H1 (cell line): ENCODE measurements at regions not wholly inside any gene's neighbourhood (a gene's known extent, or its start where the extent isn't known, plus 50 kb on each side); places are given as distances from the start of the nearest gene placed in this dataset.

Source experiments
- CTBP2 ChIP-seq: IDR thresholded peaks from 2 replicates; pipeline ENCODE4 v1.7.0; 2011; ENCODE audit warnings: borderline replicate concordance, mild to moderate bottlenecking, moderate library complexity, mixed read lengths, low read length; ENCODE audit not compliant: insufficient read depth, insufficient read length
- SIX5 ChIP-seq: IDR thresholded peaks from 2 replicates; pipeline ENCODE4 v1.6.1; 2011; ENCODE audit warnings: mild to moderate bottlenecking, low read depth, low read length
- USF2 ChIP-seq: IDR thresholded peaks from 2 replicates; pipeline ENCODE4 v1.6.1; 2011; ENCODE audit warnings: low read length, improper control_type of control experiment
- TF ChIP-seq, protein P1 (sequence below): fragments of 300-600 bp; sonication (generic); IDR thresholded peaks from 2 replicates; pipeline ENCODE4 v1.7.1; 2012; ENCODE audit warnings: low read length, moderate library complexity, mild to moderate bottlenecking, inconsistent platforms; ENCODE audit not compliant: insufficient replicate concordance

- TF ChIP-seq, protein P1, sequence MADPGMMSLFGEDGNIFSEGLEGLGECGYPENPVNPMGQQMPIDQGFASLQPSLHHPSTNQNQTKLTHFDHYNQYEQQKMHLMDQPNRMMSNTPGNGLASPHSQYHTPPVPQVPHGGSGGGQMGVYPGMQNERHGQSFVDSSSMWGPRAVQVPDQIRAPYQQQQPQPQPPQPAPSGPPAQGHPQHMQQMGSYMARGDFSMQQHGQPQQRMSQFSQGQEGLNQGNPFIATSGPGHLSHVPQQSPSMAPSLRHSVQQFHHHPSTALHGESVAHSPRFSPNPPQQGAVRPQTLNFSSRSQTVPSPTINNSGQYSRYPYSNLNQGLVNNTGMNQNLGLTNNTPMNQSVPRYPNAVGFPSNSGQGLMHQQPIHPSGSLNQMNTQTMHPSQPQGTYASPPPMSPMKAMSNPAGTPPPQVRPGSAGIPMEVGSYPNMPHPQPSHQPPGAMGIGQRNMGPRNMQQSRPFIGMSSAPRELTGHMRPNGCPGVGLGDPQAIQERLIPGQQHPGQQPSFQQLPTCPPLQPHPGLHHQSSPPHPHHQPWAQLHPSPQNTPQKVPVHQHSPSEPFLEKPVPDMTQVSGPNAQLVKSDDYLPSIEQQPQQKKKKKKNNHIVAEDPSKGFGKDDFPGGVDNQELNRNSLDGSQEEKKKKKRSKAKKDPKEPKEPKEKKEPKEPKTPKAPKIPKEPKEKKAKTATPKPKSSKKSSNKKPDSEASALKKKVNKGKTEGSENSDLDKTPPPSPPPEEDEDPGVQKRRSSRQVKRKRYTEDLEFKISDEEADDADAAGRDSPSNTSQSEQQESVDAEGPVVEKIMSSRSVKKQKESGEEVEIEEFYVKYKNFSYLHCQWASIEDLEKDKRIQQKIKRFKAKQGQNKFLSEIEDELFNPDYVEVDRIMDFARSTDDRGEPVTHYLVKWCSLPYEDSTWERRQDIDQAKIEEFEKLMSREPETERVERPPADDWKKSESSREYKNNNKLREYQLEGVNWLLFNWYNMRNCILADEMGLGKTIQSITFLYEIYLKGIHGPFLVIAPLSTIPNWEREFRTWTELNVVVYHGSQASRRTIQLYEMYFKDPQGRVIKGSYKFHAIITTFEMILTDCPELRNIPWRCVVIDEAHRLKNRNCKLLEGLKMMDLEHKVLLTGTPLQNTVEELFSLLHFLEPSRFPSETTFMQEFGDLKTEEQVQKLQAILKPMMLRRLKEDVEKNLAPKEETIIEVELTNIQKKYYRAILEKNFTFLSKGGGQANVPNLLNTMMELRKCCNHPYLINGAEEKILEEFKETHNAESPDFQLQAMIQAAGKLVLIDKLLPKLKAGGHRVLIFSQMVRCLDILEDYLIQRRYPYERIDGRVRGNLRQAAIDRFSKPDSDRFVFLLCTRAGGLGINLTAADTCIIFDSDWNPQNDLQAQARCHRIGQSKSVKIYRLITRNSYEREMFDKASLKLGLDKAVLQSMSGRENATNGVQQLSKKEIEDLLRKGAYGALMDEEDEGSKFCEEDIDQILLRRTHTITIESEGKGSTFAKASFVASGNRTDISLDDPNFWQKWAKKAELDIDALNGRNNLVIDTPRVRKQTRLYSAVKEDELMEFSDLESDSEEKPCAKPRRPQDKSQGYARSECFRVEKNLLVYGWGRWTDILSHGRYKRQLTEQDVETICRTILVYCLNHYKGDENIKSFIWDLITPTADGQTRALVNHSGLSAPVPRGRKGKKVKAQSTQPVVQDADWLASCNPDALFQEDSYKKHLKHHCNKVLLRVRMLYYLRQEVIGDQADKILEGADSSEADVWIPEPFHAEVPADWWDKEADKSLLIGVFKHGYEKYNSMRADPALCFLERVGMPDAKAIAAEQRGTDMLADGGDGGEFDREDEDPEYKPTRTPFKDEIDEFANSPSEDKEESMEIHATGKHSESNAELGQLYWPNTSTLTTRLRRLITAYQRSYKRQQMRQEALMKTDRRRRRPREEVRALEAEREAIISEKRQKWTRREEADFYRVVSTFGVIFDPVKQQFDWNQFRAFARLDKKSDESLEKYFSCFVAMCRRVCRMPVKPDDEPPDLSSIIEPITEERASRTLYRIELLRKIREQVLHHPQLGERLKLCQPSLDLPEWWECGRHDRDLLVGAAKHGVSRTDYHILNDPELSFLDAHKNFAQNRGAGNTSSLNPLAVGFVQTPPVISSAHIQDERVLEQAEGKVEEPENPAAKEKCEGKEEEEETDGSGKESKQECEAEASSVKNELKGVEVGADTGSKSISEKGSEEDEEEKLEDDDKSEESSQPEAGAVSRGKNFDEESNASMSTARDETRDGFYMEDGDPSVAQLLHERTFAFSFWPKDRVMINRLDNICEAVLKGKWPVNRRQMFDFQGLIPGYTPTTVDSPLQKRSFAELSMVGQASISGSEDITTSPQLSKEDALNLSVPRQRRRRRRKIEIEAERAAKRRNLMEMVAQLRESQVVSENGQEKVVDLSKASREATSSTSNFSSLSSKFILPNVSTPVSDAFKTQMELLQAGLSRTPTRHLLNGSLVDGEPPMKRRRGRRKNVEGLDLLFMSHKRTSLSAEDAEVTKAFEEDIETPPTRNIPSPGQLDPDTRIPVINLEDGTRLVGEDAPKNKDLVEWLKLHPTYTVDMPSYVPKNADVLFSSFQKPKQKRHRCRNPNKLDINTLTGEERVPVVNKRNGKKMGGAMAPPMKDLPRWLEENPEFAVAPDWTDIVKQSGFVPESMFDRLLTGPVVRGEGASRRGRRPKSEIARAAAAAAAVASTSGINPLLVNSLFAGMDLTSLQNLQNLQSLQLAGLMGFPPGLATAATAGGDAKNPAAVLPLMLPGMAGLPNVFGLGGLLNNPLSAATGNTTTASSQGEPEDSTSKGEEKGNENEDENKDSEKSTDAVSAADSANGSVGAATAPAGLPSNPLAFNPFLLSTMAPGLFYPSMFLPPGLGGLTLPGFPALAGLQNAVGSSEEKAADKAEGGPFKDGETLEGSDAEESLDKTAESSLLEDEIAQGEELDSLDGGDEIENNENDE: no peak
- TF ChIP-seq USF2 (no peak), CTBP2 (no peak), SIX5 (no peak)
- TF ChIP-seq, all 59 proteins: peak for 0
Observed at GRCh38 chr3:185989511-185989910, 51.7 kb upstream of the TRA2B start (continued).
